ENCODE measurements at regions not wholly inside any gene's neighbourhood (a gene's known extent, or its start where the extent isn't known, plus 50 kb on each side); places are given as distances from the start of the nearest gene placed in this dataset.

- ChIA-PET POLR2A (ENCODE audit: unreplicated experiment) (interaction anchor here (0.6 kb wide), 1 partner anchor 64 kb away, joined by 5 read pairs; the partner anchor contains the start of gene ZNF438), CTCF (interaction anchor here (0.7 kb wide), 1 partner anchor 395 kb away, joined by 5 read pairs; no protein-coding TSS in a partner anchor)
- ATAC-seq: no peak
- Histone ChIP-seq H3K9ac (ENCODE audit: low read length) (no peak overlapping the region), H3K9me3 (ENCODE audit: low read length) (no peaks in the 10 kb centered on the region), H3K4me2 (ENCODE audit: low read length) (no peak overlapping the region), H3F3A (ENCODE audit: low read length, unreplicated experiment) (no peaks in the 10 kb centered on the region), H3K9me2 (replicated peaks; ENCODE audit: low read length) (no peaks in the 10 kb centered on the region), H3K27me3 (ENCODE audit: low read length) (no peaks in the 10 kb centered on the region), H3K27ac (ENCODE audit: low read length) (no peak overlapping the region), H4K20me1 (ENCODE audit: low read length) (no peaks in the 10 kb centered on the region), H3K4me3 (ENCODE audit: low read length) (no peak overlapping the region), H3K79me2 (ENCODE audit: low read length) (no peaks in the 10 kb centered on the region), H3K4me1 (ENCODE audit: insufficient read depth, low read length) (peaks cover 19% of the 10 kb centered on the region), H3K36me3 (ENCODE audit: low read depth, low read length) (no peaks in the 10 kb centered on the region), H2AFZ (ENCODE audit: low read length) (no peak overlapping the region)
- intact Hi-C loops (cut with micrococcal nuclease): no loop called here
- BruUV-seq (replicated peaks): no TSS peak
- TF ChIP-seq EZH2 (IDR thresholded peaks at IDR 0.05; ENCODE audit: low read length, unreplicated experiment): no peak
- TF ChIP-seq EZH2phosphoT487 (IDR thresholded peaks at IDR 0.05; ENCODE audit: borderline replicate concordance, low read length): no peak
- no peak for TF ChIP-seq CTCF (conservative IDR thresholded peaks at IDR 0.05; ENCODE audit: low read depth, low read length)
- DNase-seq: no peak
Measured at GRCh38 chr10:31095677-31096560, 64.3 kb upstream of the ZNF438 start.

GRCh38 chr10:31098046-31098445 is 66.4 kb upstream of the ZNF438 start:
- BruUV-seq (replicated peaks): no TSS peak
- Histone ChIP-seq H4K20me1 (ENCODE audit: low read length) (no peaks in the 10 kb centered on the region), H3F3A (ENCODE audit: low read length, unreplicated experiment) (no peaks in the 10 kb centered on the region), H3K27me3 (ENCODE audit: low read length) (no peaks in the 10 kb centered on the region), H3K4me2 (ENCODE audit: low read length) (no peak overlapping the region), H3K27ac (ENCODE audit: low read length) (no peak overlapping the region), H3K9ac (ENCODE audit: low read length) (no peak overlapping the region), H2AFZ (ENCODE audit: low read length) (no peak overlapping the region), H3K79me2 (ENCODE audit: low read length) (no peaks in the 10 kb centered on the region), H3K9me2 (replicated peaks; ENCODE audit: low read length) (no peaks in the 10 kb centered on the region), H3K4me1 (ENCODE audit: insufficient read depth, low read length) (peaks cover 33% of the 10 kb centered on the region), H3K36me3 (ENCODE audit: low read depth, low read length) (no peaks in the 10 kb centered on the region), H3K4me3 (ENCODE audit: low read length) (no peak overlapping the region), H3K9me3 (ENCODE audit: low read length) (no peaks in the 10 kb centered on the region)
- DNase-seq (no peak), ATAC-seq (no peak)
- intact Hi-C loops (cut with micrococcal nuclease): no loop called here
- ChIA-PET CTCF (no interaction called here), POLR2A (ENCODE audit: unreplicated experiment) (no interaction called here)
- TF ChIP-seq EZH2phosphoT487 (IDR thresholded peaks at IDR 0.05; ENCODE audit: borderline replicate concordance, low read length): no peak
- TF ChIP-seq EZH2 (IDR thresholded peaks at IDR 0.05; ENCODE audit: low read length, unreplicated experiment): no peak
- TF ChIP-seq CTCF (conservative IDR thresholded peaks at IDR 0.05; ENCODE audit: low read depth, low read length): no peak

GRCh38 chr10:31099094-31099493 is 67.4 kb upstream of the ZNF438 start:
- Histone ChIP-seq H3K9me2 (replicated peaks; ENCODE audit: low read length) (no peaks in the 10 kb centered on the region), H3K27ac (ENCODE audit: low read length) (peak overlapping the region; percentile 85), H3F3A (ENCODE audit: low read length, unreplicated experiment) (no peaks in the 10 kb centered on the region), H3K4me2 (ENCODE audit: low read length) (peak overlapping the region; percentile 59), H3K4me3 (ENCODE audit: low read length) (no peak overlapping the region), H2AFZ (ENCODE audit: low read length) (no peak overlapping the region), H3K9ac (ENCODE audit: low read length) (no peak overlapping the region), H3K79me2 (ENCODE audit: low read length) (no peaks in the 10 kb centered on the region), H3K9me3 (ENCODE audit: low read length) (no peaks in the 10 kb centered on the region), H3K36me3 (ENCODE audit: low read depth, low read length) (no peaks in the 10 kb centered on the region), H3K4me1 (ENCODE audit: insufficient read depth, low read length) (peaks cover 33% of the 10 kb centered on the region), H4K20me1 (ENCODE audit: low read length) (no peaks in the 10 kb centered on the region), H3K27me3 (ENCODE audit: low read length) (no peaks in the 10 kb centered on the region)
- ATAC-seq: no peak
- CTCF ChIA-PET: no interaction called here
- intact Hi-C loops (cut with micrococcal nuclease): no loop called here
- TF ChIP-seq CTCF (conservative IDR thresholded peaks at IDR 0.05; ENCODE audit: low read depth, low read length): no peak
- TF ChIP-seq EZH2phosphoT487 (IDR thresholded peaks at IDR 0.05; ENCODE audit: borderline replicate concordance, low read length): no peak
- TF ChIP-seq EZH2 (IDR thresholded peaks at IDR 0.05; ENCODE audit: low read length, unreplicated experiment): no peak
- no peak for DNase-seq
- BruUV-seq (replicated peaks): no TSS peak
- POLR2A ChIA-PET (ENCODE audit: unreplicated experiment): no interaction called here

Measured in PC-3 (cell line).